ENCODE measurements at regions not wholly inside any gene's neighbourhood (a gene's known extent, or its start where the extent isn't known, plus 50 kb on each side); places are given as distances from the start of the nearest gene placed in this dataset.

- no peak for TF ChIP-seq CTCF (IDR thresholded peaks at IDR 0.05; ENCODE audit: borderline replicate concordance, extremely low read depth, insufficient read depth)
- intact Hi-C loops (cut with DNase I), result no loop called here
- Histone ChIP-seq H3K27me3 (ENCODE audit: control insufficient read depth, insufficient read depth, low read length) (no peaks in the 10 kb centered on the region), H3K27ac (ENCODE audit: low read depth in 2 of 2, low read length in 2 of 2) (no peak overlapping the region), H3K9ac (ENCODE audit: low read length in 3 of 3) (no peak overlapping the region), H3K4me3 (ENCODE audit: low read length in 3 of 3) (no peak overlapping the region), H3K36me3 (ENCODE audit: control insufficient read depth in 2 of 3, insufficient read depth in 3 of 3, low read length in 3 of 3) (no peaks in the 10 kb centered on the region), H3K9me3 (ENCODE audit: control insufficient read depth in 2 of 3, insufficient read depth in 1 of 3, low read length in 3 of 3) (peaks cover 0 to 2% (median 0%) of the 10 kb centered on the region in 3 donors), H3K4me1 (ENCODE audit: control insufficient read depth in 2 of 3, insufficient read depth in 2 of 3, low read depth in 1 of 3, low read length in 3 of 3) (no peaks in the 10 kb centered on the region)
- no peak for FAIRE-seq
- no peak for DNase-seq
Observed at GRCh38 chr6:62615366-62616015, 329.5 kb upstream of the KHDRBS2 start.

GRCh38 chr6:62614442-62614841, 328.4 kb upstream of the KHDRBS2 start:
- H3K36me3 ChIP-seq (ENCODE audit: control insufficient read depth in 2 of 3, insufficient read depth in 3 of 3, low read length in 3 of 3), result no peaks in the 10 kb centered on the region
- H3K4me1 ChIP-seq (ENCODE audit: control insufficient read depth in 2 of 3, insufficient read depth in 2 of 3, low read depth in 1 of 3, low read length in 3 of 3), result no peaks in the 10 kb centered on the region
- no peak overlapping the region for H3K9ac ChIP-seq (ENCODE audit: low read length in 3 of 3)
- no peak for TF ChIP-seq CTCF (IDR thresholded peaks at IDR 0.05; ENCODE audit: borderline replicate concordance, extremely low read depth, insufficient read depth)
- H3K4me3 ChIP-seq (ENCODE audit: low read length in 3 of 3), result no peak overlapping the region
- DNase-seq, result no peak
- intact Hi-C loops (cut with DNase I), result no loop called here
- no peak for FAIRE-seq
- no peaks in the 10 kb centered on the region for H3K27me3 ChIP-seq (ENCODE audit: control insufficient read depth, insufficient read depth, low read length)
- peaks cover 0 to 2% (median 0%) of the 10 kb centered on the region in 3 donors for H3K9me3 ChIP-seq (ENCODE audit: control insufficient read depth in 2 of 3, insufficient read depth in 1 of 3, low read length in 3 of 3)
- no peak overlapping the region for H3K27ac ChIP-seq (ENCODE audit: low read depth in 2 of 2, low read length in 2 of 2)

- no peak for TF ChIP-seq CTCF (IDR thresholded peaks at IDR 0.05; ENCODE audit: borderline replicate concordance, extremely low read depth, insufficient read depth)
- no peak overlapping the region for H3K27ac ChIP-seq (ENCODE audit: low read depth in 2 of 2, low read length in 2 of 2)
- FAIRE-seq, result no peak
- H3K9me3 ChIP-seq (ENCODE audit: control insufficient read depth in 2 of 3, insufficient read depth in 1 of 3, low read length in 3 of 3), result peaks cover 0 to 2% (median 0%) of the 10 kb centered on the region in 3 donors
- H3K4me3 ChIP-seq (ENCODE audit: low read length in 3 of 3), result no peak overlapping the region
- DNase-seq, result no peak
- H3K36me3 ChIP-seq (ENCODE audit: control insufficient read depth in 2 of 3, insufficient read depth in 3 of 3, low read length in 3 of 3), result no peaks in the 10 kb centered on the region
- H3K4me1 ChIP-seq (ENCODE audit: control insufficient read depth in 2 of 3, insufficient read depth in 2 of 3, low read depth in 1 of 3, low read length in 3 of 3), result no peaks in the 10 kb centered on the region
- intact Hi-C loops (cut with DNase I), result no loop called here
- no peaks in the 10 kb centered on the region for H3K27me3 ChIP-seq (ENCODE audit: control insufficient read depth, insufficient read depth, low read length)
- H3K9ac ChIP-seq (ENCODE audit: low read length in 3 of 3), result no peak overlapping the region
Observed at GRCh38 chr6:62613928-62614327, 327.9 kb upstream of the KHDRBS2 start.

GRCh38 chr6:62612471-62612870, 326.4 kb upstream of the KHDRBS2 start:
- no peak overlapping the region for H3K27ac ChIP-seq (ENCODE audit: low read depth in 2 of 2, low read length in 2 of 2)
- intact Hi-C loops (cut with DNase I), result no loop called here
- H3K4me3 ChIP-seq (ENCODE audit: low read length in 3 of 3), result no peak overlapping the region
- no peak for TF ChIP-seq CTCF (IDR thresholded peaks at IDR 0.05; ENCODE audit: borderline replicate concordance, extremely low read depth, insufficient read depth)
- FAIRE-seq (no peak), DNase-seq (peak in 2 of 5 donors; percentile 2 to 13)
- peaks cover 0 to 2% (median 0%) of the 10 kb centered on the region in 3 donors for H3K9me3 ChIP-seq (ENCODE audit: control insufficient read depth in 2 of 3, insufficient read depth in 1 of 3, low read length in 3 of 3)
- no peak overlapping the region for H3K9ac ChIP-seq (ENCODE audit: low read length in 3 of 3)
- H3K36me3 ChIP-seq (ENCODE audit: control insufficient read depth in 2 of 3, insufficient read depth in 3 of 3, low read length in 3 of 3), result no peaks in the 10 kb centered on the region
- no peaks in the 10 kb centered on the region for H3K4me1 ChIP-seq (ENCODE audit: control insufficient read depth in 2 of 3, insufficient read depth in 2 of 3, low read depth in 1 of 3, low read length in 3 of 3)
- no peaks in the 10 kb centered on the region for H3K27me3 ChIP-seq (ENCODE audit: control insufficient read depth, insufficient read depth, low read length)
